Uterus (tissue), 2 donors: ENCODE measurements at regions not wholly inside any gene's neighbourhood (a gene's known extent, or its start where the extent isn't known, plus 50 kb on each side); places are given as distances from the start of the nearest gene placed in this dataset.

Experiments used
- POLR2A ChIP-seq, 2 donors: fragments of 450-650 bp; IDR thresholded peaks; one replicate each; pipeline ENCODE4 v1.6.1; 2016; ENCODE audit warnings: antibody characterized with exemption in 2 of 2, mild to moderate bottlenecking in 1 of 2, moderate library complexity in 1 of 2
- TF ChIP-seq, protein P1 (sequence below), 4 experiments: fragments of 200-600 bp in 2 of 4; fragments of 450-650 bp in 2 of 4; sonication (generic) in 2 of 4; IDR thresholded peaks; one replicate each; pipeline ENCODE4 v1.5.1; 2016 to 2019; ENCODE audit warnings: antibody characterized with exemption in 4 of 4, mild to moderate bottlenecking in 2 of 4, moderate library complexity in 1 of 4

DNA sequence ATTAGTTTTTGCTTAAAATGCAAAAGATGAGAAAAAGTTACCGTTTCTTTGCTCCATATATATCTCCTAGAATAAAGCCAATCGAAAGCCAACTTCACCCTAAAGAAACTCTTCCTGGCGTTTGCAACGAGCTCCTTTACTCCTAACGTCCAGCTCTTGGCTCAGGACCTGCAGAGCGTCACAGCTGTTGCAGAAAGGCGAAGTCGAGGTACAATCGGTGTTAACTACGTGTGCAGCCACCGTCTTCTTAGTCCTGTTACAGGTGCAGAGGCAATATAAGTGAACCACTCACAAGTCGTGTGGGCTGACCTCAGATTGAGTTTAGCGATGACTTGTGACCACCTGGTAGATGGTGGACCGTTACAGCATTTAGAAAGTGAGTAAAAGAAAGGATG is 113.1 kb downstream of the TRIM27 start:
- TF ChIP-seq, protein P1, sequence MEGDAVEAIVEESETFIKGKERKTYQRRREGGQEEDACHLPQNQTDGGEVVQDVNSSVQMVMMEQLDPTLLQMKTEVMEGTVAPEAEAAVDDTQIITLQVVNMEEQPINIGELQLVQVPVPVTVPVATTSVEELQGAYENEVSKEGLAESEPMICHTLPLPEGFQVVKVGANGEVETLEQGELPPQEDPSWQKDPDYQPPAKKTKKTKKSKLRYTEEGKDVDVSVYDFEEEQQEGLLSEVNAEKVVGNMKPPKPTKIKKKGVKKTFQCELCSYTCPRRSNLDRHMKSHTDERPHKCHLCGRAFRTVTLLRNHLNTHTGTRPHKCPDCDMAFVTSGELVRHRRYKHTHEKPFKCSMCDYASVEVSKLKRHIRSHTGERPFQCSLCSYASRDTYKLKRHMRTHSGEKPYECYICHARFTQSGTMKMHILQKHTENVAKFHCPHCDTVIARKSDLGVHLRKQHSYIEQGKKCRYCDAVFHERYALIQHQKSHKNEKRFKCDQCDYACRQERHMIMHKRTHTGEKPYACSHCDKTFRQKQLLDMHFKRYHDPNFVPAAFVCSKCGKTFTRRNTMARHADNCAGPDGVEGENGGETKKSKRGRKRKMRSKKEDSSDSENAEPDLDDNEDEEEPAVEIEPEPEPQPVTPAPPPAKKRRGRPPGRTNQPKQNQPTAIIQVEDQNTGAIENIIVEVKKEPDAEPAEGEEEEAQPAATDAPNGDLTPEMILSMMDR (IDR thresholded peaks at IDR 0.05) = no peak
- TF ChIP-seq POLR2A (IDR thresholded peaks at IDR 0.05) = no peak
